Endothelial cell of umbilical vein (primary cell): ENCODE measurements at regions not wholly inside any gene's neighbourhood (a gene's known extent, or its start where the extent isn't known, plus 50 kb on each side); places are given as distances from the start of the nearest gene placed in this dataset.

Experiments
- BruUV-seq: library from RNA; stranded (reverse); fragments of 400-500 nt; replicated peaks from 2 replicates; lab custom pipeline; 2021; lab: Mats Ljungman, UMichigan
- CTCF ChIA-PET: fragments of 300-600, 350-600 bp; sonication (Branson Sonifier 250); formaldehyde crosslinking; loops from one replicate; lab custom pipeline; 2021; ENCODE audit warnings: antibody characterized with exemption, inconsistent platforms; lab: Charles Lee
- POLR2A ChIA-PET: fragments of 300-600, 350-600 bp; sonication (Branson Sonifier 250); formaldehyde crosslinking; loops from one replicate; lab custom pipeline; 2021; ENCODE audit warnings: antibody characterized with exemption, inconsistent platforms; lab: Charles Lee
- DNase-seq: peaks from one replicate; pipeline ENCODE4 v3.0.0-alpha.2; 2011; ENCODE audit warnings: low read depth, low spot score
- FAIRE-seq: peaks from 2 replicates; lab custom pipeline; 2011; peaks lifted over from hg19 to GRCh38; lab: Jason Lieb, UNC
- H2AFZ ChIP-seq: 2 replicates; pipeline ENCODE4 v1.6.0; 2012; ENCODE audit warnings: low read depth, low read length, control low read depth, inconsistent platforms
- H3K27ac ChIP-seq: 2 replicates; pipeline ENCODE4 v1.5.1; 2011; ENCODE audit warnings: low read depth, mild to moderate bottlenecking, control low read depth, low read length, moderate library complexity; ENCODE audit not compliant: insufficient read depth
- H3K27me3 ChIP-seq, 2 experiments: 2 replicates each; pipeline versions ENCODE4 v1.6.0 to v1.6.1; 2011; ENCODE audit warnings: low read length in 2 of 2, mixed read lengths in 1 of 2; ENCODE audit not compliant: control insufficient read depth in 2 of 2, insufficient read depth in 2 of 2
- H3K36me3 ChIP-seq, 2 experiments: 2 replicates in 1 of 2; 3 replicates in 1 of 2; pipeline ENCODE4 v1.5.1; 2011; ENCODE audit warnings: low read length in 2 of 2, mild to moderate bottlenecking in 1 of 2, moderate library complexity in 1 of 2; ENCODE audit not compliant: control insufficient read depth in 2 of 2, insufficient read depth in 2 of 2; ENCODE audit errors: extremely low read depth in 1 of 2
- H3K4me1 ChIP-seq: 3 replicates; pipeline ENCODE4 v1.5.1; 2011; ENCODE audit warnings: mild to moderate bottlenecking, low read length; ENCODE audit not compliant: control insufficient read depth, insufficient read depth; ENCODE audit errors: extremely low read depth
- H3K4me2 ChIP-seq: 2 replicates; pipeline ENCODE4 v1.6.1; 2011; ENCODE audit warnings: low read length, control low read depth, mixed read lengths; ENCODE audit not compliant: insufficient read depth
- H3K4me3 ChIP-seq, 3 experiments: fragments of 200-600 bp in 1 of 3; sonication (generic), shearing (Covaris generic) in 1 of 3; replicated peaks in 1 of 3; 2 replicates each; pipeline ENCODE4 v1.5.1; 2011 to 2016; ENCODE audit warnings: control low read depth in 3 of 3, low read length in 3 of 3, mild to moderate bottlenecking in 2 of 3, inconsistent platforms in 1 of 3, low read depth in 1 of 3, moderate library complexity in 1 of 3; ENCODE audit not compliant: insufficient read depth in 1 of 3
- H3K79me2 ChIP-seq: 2 replicates; pipeline ENCODE4 v1.6.0; 2012; ENCODE audit warnings: low read length, inconsistent platforms; ENCODE audit not compliant: control insufficient read depth, insufficient read depth
- H3K9ac ChIP-seq: replicated peaks from 2 replicates; pipeline ENCODE3; 2011; ENCODE audit warnings: low read length, control low read depth; ENCODE audit not compliant: insufficient read depth; ENCODE audit errors: extremely low read depth
- H3K9me1 ChIP-seq: replicated peaks from 3 replicates; pipeline ENCODE4 v1.6.0; 2011; ENCODE audit warnings: mild to moderate bottlenecking, low read length; ENCODE audit not compliant: control insufficient read depth, insufficient read depth; ENCODE audit errors: extremely low read depth
- H3K9me3 ChIP-seq: replicated peaks from 2 replicates; pipeline ENCODE4 v1.5.1; 2012; ENCODE audit warnings: low read length, inconsistent platforms; ENCODE audit not compliant: control insufficient read depth, insufficient read depth
- H4K20me1 ChIP-seq: replicated peaks from 2 replicates; pipeline ENCODE3; 2011; ENCODE audit warnings: mild to moderate bottlenecking, low read length; ENCODE audit not compliant: control insufficient read depth, insufficient read depth; ENCODE audit errors: extremely low read depth
- CTCF ChIP-seq, 2 donors: IDR thresholded peaks; 1 replicate in 1 of 2; 2 replicates in 1 of 2; pipeline ENCODE4 v1.5.1; 2011; ENCODE audit warnings: low read length in 2 of 2, mild to moderate bottlenecking in 2 of 2, moderate library complexity in 2 of 2, control low read depth in 1 of 2, inconsistent platforms in 1 of 2, low read depth in 1 of 2; ENCODE audit not compliant: insufficient read depth in 1 of 2; ENCODE audit errors: extremely low read depth in 1 of 2
- EZH2 ChIP-seq: IDR thresholded peaks from 2 replicates; pipeline ENCODE4 v1.6.1; 2012; ENCODE audit warnings: borderline replicate concordance, low read depth, mild to moderate bottlenecking, moderate library complexity, low read length, inconsistent platforms; ENCODE audit not compliant: severe bottlenecking
- FOS ChIP-seq: IDR thresholded peaks from 2 replicates; pipeline ENCODE4 v1.6.1; 2011; ENCODE audit warnings: mild to moderate bottlenecking, low read length, moderate library complexity, borderline replicate concordance; ENCODE audit not compliant: insufficient read depth
- GATA2 ChIP-seq: IDR thresholded peaks from 2 replicates; pipeline ENCODE4 v1.7.0; 2011; ENCODE audit warnings: low read depth, mild to moderate bottlenecking, moderate library complexity, mixed read lengths, low read length; ENCODE audit not compliant: insufficient read length, insufficient read depth
- JUN ChIP-seq: IDR thresholded peaks from 2 replicates; pipeline ENCODE4 v1.6.1; 2011; ENCODE audit warnings: borderline replicate concordance, low read depth; ENCODE audit not compliant: insufficient read length, insufficient read depth
- POLR2A ChIP-seq: IDR thresholded peaks from 2 replicates; pipeline ENCODE4 v1.6.1; 2012; ENCODE audit warnings: low read depth, mild to moderate bottlenecking, control low read depth, low read length
- POLR2AphosphoS5 ChIP-seq: IDR thresholded peaks from 2 replicates; pipeline ENCODE4 v1.6.1; 2012; ENCODE audit warnings: low read depth, mild to moderate bottlenecking, control low read depth, low read length, moderate library complexity; ENCODE audit not compliant: insufficient read depth
- dilution Hi-C: fragments of 300-500 bp; cut with MboI; formaldehyde crosslinking; loops from one replicate; pipeline ENCODE4 v1.15.0; 2019; ENCODE audit warnings: low sequenced_read_pairs; ENCODE audit not compliant: extremely low pct_ligation_motif_present
- intact Hi-C: fragments of 100-400 bp; cut with micrococcal nuclease; formaldehyde crosslinking; loops from one replicate; pipeline ENCODE4 v1.10.0; 2022

- intact Hi-C loops (loop anchor here (1.0 to 2.0 kb wide), 2 partner anchors 206 to 299 kb away; no protein-coding TSS in a partner anchor), dilution Hi-C loops (no loop called here)
- Histone ChIP-seq H3K4me1 (peaks cover 6% of the 10 kb centered on the region), H3K27me3 (no peaks in the 10 kb centered on the region), H3K27ac (no peak overlapping the region), H3K9me3 (no peaks in the 10 kb centered on the region), H3K4me2 (no peak overlapping the region), H2AFZ (no peak overlapping the region), H3K9ac (no peak overlapping the region), H3K79me2 (no peaks in the 10 kb centered on the region), H3K36me3 (no peaks in the 10 kb centered on the region), H4K20me1 (no peaks in the 10 kb centered on the region), H3K4me3 (no peak overlapping the region), H3K9me1 (no peaks in the 10 kb centered on the region)
- FAIRE-seq (no peak), DNase-seq (no peak)
- CTCF ChIA-PET: interaction anchor here (1.6 to 1.7 kb wide), 2 partner anchors 11 to 448 kb away, joined by 4 to 6 read pairs; no protein-coding TSS in a partner anchor
- POLR2A ChIA-PET: no interaction called here
- TF ChIP-seq JUN (no peak), GATA2 (no peak), EZH2 (no peak), FOS (no peak), CTCF (IDR thresholded peaks at IDR 0.05; ENCODE audit: extremely low read depth in 1 of 2, insufficient read depth in 1 of 2, low read depth in 1 of 2, low read length in 2 of 2) (no peak), POLR2AphosphoS5 (no peak), POLR2A (no peak)
- BruUV-seq: no TSS peak
These were observed 455.4 kb downstream of the FOXG1 start for GRCh38 chr14:29222006-29222405.
